AG04450 (cell line): ENCODE measurements at regions not wholly inside any gene's neighbourhood (a gene's known extent, or its start where the extent isn't known, plus 50 kb on each side); places are given as distances from the start of the nearest gene placed in this dataset.

Experiments used
- CTCF ChIA-PET: fragments of 300-600, 350-600 bp; formaldehyde crosslinking; extraction: SDS; loops from one replicate; lab custom pipeline; 2022; ENCODE audit warnings: antibody characterized with exemption, inconsistent platforms; lab: Charles Lee
- POLR2A ChIA-PET: fragments of 350-600 bp; formaldehyde crosslinking; extraction: SDS; loops from one replicate; lab custom pipeline; 2021; ENCODE audit warnings: antibody characterized with exemption, inconsistent platforms; lab: Yijun Ruan, JAX
- DNase-seq: peaks from one replicate; pipeline ENCODE4 v3.0.0-alpha.2; 2011; ENCODE audit warnings: low read depth, low spot score
- H3K27ac ChIP-seq: one replicate; pipeline ENCODE4 v1.5.1; 2012; ENCODE audit warnings: low read depth, low read length, control low read depth
- H3K27me3 ChIP-seq: one replicate; pipeline ENCODE4 v1.6.0; 2012; ENCODE audit warnings: low read length; ENCODE audit not compliant: control insufficient read depth, insufficient read depth
- H3K4me3 ChIP-seq: 2 replicates; pipeline ENCODE4 v1.5.1; 2011; ENCODE audit warnings: mild to moderate bottlenecking, low read depth, low read length, control low read depth
- H3K9me3 ChIP-seq: 2 replicates; pipeline ENCODE4 v1.5.1; 2012; ENCODE audit warnings: low read length; ENCODE audit not compliant: control insufficient read depth, insufficient read depth
- TF ChIP-seq, protein P1 (sequence below): IDR thresholded peaks from 2 replicates; pipeline ENCODE4 v1.5.1; 2011; ENCODE audit warnings: low read depth, low read length, control low read depth, inconsistent platforms

DNA sequence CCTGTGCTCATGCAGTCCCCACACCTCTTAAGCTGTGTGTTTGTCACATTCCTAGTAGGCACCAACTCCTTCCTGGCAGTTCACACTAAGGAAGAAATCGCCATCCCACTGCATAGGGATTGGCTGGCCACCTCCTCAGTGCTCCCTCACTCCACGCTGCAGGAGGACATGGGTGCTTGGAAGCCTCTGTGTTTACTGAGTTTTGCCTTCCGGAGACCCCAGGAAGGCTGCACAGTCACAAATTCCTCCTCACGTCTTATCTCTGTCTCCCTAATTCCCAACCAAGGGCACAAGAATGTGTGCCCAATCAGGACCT, 93.8 kb upstream of the GALNT2 start:
- TF ChIP-seq, protein P1, sequence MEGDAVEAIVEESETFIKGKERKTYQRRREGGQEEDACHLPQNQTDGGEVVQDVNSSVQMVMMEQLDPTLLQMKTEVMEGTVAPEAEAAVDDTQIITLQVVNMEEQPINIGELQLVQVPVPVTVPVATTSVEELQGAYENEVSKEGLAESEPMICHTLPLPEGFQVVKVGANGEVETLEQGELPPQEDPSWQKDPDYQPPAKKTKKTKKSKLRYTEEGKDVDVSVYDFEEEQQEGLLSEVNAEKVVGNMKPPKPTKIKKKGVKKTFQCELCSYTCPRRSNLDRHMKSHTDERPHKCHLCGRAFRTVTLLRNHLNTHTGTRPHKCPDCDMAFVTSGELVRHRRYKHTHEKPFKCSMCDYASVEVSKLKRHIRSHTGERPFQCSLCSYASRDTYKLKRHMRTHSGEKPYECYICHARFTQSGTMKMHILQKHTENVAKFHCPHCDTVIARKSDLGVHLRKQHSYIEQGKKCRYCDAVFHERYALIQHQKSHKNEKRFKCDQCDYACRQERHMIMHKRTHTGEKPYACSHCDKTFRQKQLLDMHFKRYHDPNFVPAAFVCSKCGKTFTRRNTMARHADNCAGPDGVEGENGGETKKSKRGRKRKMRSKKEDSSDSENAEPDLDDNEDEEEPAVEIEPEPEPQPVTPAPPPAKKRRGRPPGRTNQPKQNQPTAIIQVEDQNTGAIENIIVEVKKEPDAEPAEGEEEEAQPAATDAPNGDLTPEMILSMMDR = no peak
- CTCF ChIA-PET = interaction anchor here (1.3 to 1.4 kb wide), 2 partner anchors 93 to 298 kb away, joined by 3 to 4 read pairs; no protein-coding TSS in a partner anchor
- Histone ChIP-seq H3K9me3 (no peaks in the 10 kb centered on the region), H3K27ac (no peak overlapping the region), H3K4me3 (no peak overlapping the region), H3K27me3 (no peaks in the 10 kb centered on the region)
- POLR2A ChIA-PET = no interaction called here
- DNase-seq = no peak

DNA sequence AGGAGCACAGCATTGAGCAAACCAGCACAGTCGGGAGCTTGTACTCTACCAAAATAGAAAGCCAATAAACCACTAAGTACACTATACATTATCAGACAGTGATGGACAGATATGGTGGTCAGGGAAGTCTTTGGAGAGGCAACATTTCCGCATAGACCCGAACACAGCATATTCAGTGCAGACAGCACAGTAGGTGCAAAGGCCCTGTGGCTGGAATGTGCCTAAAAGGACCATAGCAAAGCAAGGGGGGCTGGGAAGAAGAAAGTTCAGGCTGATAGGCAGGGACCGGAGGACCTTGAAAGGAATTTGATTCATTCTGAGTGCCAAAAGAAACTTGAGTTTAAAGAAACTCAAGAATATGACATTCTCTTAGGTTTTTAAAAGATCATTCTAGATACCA, 92.0 kb upstream of the GALNT2 start:
- H3K27ac ChIP-seq = no peak overlapping the region
- H3K27me3 ChIP-seq = no peaks in the 10 kb centered on the region
- CTCF ChIA-PET = interaction anchor here (0.8 kb wide), 1 partner anchor 126 kb away, joined by 3 read pairs; no protein-coding TSS in a partner anchor
- no peak for DNase-seq
- POLR2A ChIA-PET = no interaction called here
- no peak overlapping the region for H3K4me3 ChIP-seq
- no peaks in the 10 kb centered on the region for H3K9me3 ChIP-seq
- TF ChIP-seq, protein P1 = no peak

DNA sequence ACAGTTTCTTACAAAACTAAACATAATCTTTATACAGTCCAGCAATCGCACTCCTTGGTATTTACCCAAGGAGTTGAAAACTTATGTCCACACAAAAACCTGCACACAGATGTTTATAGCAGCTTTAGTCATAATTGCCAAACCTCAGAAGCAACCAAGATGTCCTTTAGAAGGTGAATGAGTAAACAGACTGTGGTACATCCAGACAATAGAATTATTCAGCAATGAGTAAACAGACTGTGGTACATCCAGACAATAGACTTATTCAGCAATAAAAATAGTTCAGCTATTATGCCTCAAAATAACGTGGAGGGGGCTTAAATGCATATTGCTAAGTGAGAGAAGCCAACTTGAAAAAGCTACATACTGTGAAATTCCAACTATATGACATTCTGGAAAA, 87.0 kb upstream of the GALNT2 start:
- no peak overlapping the region for H3K4me3 ChIP-seq
- CTCF ChIA-PET = no interaction called here

DNA sequence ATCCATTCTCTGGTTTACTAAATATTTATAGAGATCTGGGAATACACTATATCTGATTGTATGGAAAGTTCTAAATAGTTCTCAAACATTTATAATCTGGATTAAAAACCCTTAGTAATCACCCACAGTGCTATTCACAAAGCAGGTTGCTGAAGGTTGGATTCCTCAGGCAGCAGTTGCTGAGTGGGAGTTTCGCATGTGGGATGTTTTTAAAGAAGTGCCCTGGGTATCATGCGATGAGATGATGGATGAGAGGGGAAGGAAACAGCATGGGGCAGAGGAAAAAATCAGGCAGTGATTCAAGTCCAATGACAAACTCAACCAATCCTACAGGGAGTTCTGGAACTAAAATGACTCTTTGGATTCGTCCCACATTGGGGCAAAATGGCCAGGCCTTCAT, 85.3 kb upstream of the GALNT2 start:
- Histone ChIP-seq H3K4me3 (no peak overlapping the region), H3K9me3 (no peaks in the 10 kb centered on the region), H3K27me3 (no peaks in the 10 kb centered on the region), H3K27ac (no peak overlapping the region)
- no peak for DNase-seq
- TF ChIP-seq, protein P1 = no peak
- POLR2A ChIA-PET = no interaction called here
- CTCF ChIA-PET = no interaction called here

More for the DNA sequence above, 87.0 kb upstream of the GALNT2 start:
- H3K9me3 ChIP-seq = no peaks in the 10 kb centered on the region
- DNase-seq = no peak
- H3K27me3 ChIP-seq = no peaks in the 10 kb centered on the region
- POLR2A ChIA-PET = no interaction called here
- H3K27ac ChIP-seq = no peak overlapping the region
- TF ChIP-seq, protein P1 = no peak

GRCh38 chr1:229984310-229984991, 82.6 kb upstream of the GALNT2 start:
- no peak overlapping the region for H3K27ac ChIP-seq
- CTCF ChIA-PET = interaction anchor here (0.5 kb wide), 1 partner anchor 709 kb away, joined by 3 read pairs; no protein-coding TSS in a partner anchor
- TF ChIP-seq, protein P1 = no peak
- POLR2A ChIA-PET = no interaction called here
- no peaks in the 10 kb centered on the region for H3K27me3 ChIP-seq
- H3K9me3 ChIP-seq = no peaks in the 10 kb centered on the region
- DNase-seq = no peak
- H3K4me3 ChIP-seq = no peak overlapping the region
